Panc1 (cell line): ENCODE measurements at regions not wholly inside any gene's neighbourhood (a gene's known extent, or its start where the extent isn't known, plus 50 kb on each side); places are given as distances from the start of the nearest gene placed in this dataset.

Source experiments
- ATAC-seq: fragments of 200-7000 bp; cut with Tn5 transposase; 2 replicates; pipeline ENCODE4 v1.9.1; 2020; ENCODE audit warnings: mild to moderate bottlenecking, moderate library complexity
- BruUV-seq: library from RNA; stranded (reverse); fragments of 400-500 nt; replicated peaks from 2 replicates; lab custom pipeline; 2021; lab: Mats Ljungman, UMichigan
- CTCF ChIA-PET: fragments of 300-600 bp; sonication (Branson Sonifier 250); formaldehyde crosslinking; loops from one replicate; lab custom pipeline; 2022; ENCODE audit warnings: antibody characterized with exemption; lab: Charles Lee
- POLR2A ChIA-PET: fragments of 300-600 bp; sonication (Branson Sonifier 250); formaldehyde crosslinking; loops from one replicate; lab custom pipeline; 2022; ENCODE audit warnings: antibody characterized with exemption; lab: Charles Lee
- DNase-seq: peaks from one replicate; pipeline ENCODE4 v3.0.0-alpha.2; 2010; ENCODE audit warnings: low read depth, low spot score
- H3K27ac ChIP-seq: 2 replicates; pipeline ENCODE4 v1.5.1; 2011; ENCODE audit warnings: mild to moderate bottlenecking, low read length, inconsistent platforms
- H3K27me3 ChIP-seq: fragments of 200-500 bp; sonication (Bioruptor generic); 2 replicates; pipeline ENCODE4 v1.6.0; 2014; ENCODE audit warnings: low read length, inconsistent platforms; ENCODE audit not compliant: control insufficient read depth, insufficient read depth
- H3K36me3 ChIP-seq: fragments of 200-500 bp; sonication (Bioruptor generic); 2 replicates; pipeline ENCODE4 v1.5.1; 2014; ENCODE audit warnings: inconsistent platforms, mild to moderate bottlenecking, low read length, moderate library complexity; ENCODE audit not compliant: control insufficient read depth, insufficient read depth
- H3K4me1 ChIP-seq: 2 replicates; pipeline ENCODE4 v1.5.1; 2011; ENCODE audit warnings: inconsistent platforms, mild to moderate bottlenecking, low read length, moderate library complexity; ENCODE audit not compliant: control insufficient read depth, insufficient read depth
- H3K4me3 ChIP-seq, 2 experiments: 2 replicates each; pipeline ENCODE4 v1.5.1; 2011 to 2012; ENCODE audit warnings: low read depth in 2 of 2, low read length in 2 of 2, mild to moderate bottlenecking in 2 of 2, inconsistent platforms in 1 of 2, moderate library complexity in 1 of 2
- H3K9me3 ChIP-seq: fragments of 200-500 bp; sonication (Bioruptor generic); 2 replicates; pipeline ENCODE4 v1.5.1; 2014; ENCODE audit warnings: low read depth, mild to moderate bottlenecking, inconsistent platforms, low read length, moderate library complexity; ENCODE audit not compliant: control insufficient read depth, insufficient read depth
- POLR2AphosphoS5 ChIP-seq: IDR thresholded peaks from 2 replicates; pipeline ENCODE4 v1.6.1; 2012; ENCODE audit warnings: mild to moderate bottlenecking, low read depth, low read length, moderate library complexity
- SIN3A ChIP-seq: IDR thresholded peaks from 2 replicates; pipeline ENCODE4 v1.6.1; 2012; ENCODE audit warnings: low read depth, mild to moderate bottlenecking, low read length, moderate library complexity, borderline replicate concordance; ENCODE audit not compliant: insufficient read depth
- TCF7L2 ChIP-seq: IDR thresholded peaks from 2 replicates; pipeline ENCODE4 v1.6.1; 2011; ENCODE audit warnings: mild to moderate bottlenecking, low read depth, low read length, inconsistent platforms
- in situ Hi-C: cut with HindIII; loops from 2 replicates; pipeline ENCODE4 v1.10.0; 2016; ENCODE audit warnings: low sequenced_read_pairs, low pct_unique_long_range_greater_than_20kb
- intact Hi-C: fragments of 100-400 bp; cut with micrococcal nuclease; formaldehyde crosslinking; loops from one replicate; pipeline ENCODE4 v1.10.0; 2022; ENCODE audit not compliant: unreplicated experiment
- TF ChIP-seq, protein P1 (sequence below), 2 experiments: IDR thresholded peaks; 2 replicates each; pipeline ENCODE4 v1.6.1; 2011 to 2012; ENCODE audit warnings: low read depth in 2 of 2, control low read depth in 1 of 2, low read length in 1 of 2, mild to moderate bottlenecking in 1 of 2, moderate library complexity in 1 of 2; ENCODE audit not compliant: insufficient read depth in 1 of 2
- TF ChIP-seq, protein P2 (sequence below): fragments of 450-650 bp; IDR thresholded peaks from 2 replicates; pipeline ENCODE4 v1.5.1; 2017; ENCODE audit warnings: mild to moderate bottlenecking

DNA sequence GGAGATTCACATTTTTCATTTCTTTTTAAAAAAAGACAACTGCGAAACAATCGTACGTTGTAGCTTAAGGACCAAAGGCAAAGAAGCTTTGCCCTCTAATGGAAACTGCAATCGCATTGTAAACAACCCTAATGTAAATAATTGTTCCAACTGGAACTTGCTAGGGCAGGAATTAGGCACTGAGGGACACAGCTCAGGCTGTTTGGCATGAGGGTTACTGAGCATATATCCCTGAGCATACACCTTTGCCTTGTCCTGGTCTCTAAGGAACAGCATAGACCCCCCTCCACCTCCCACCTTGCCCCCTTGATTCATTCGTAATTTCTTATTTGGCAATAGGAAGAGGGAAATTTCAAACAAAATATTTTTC, 396.4 kb downstream of the LNPK start:
- no peak for ATAC-seq
- ChIA-PET CTCF (no interaction called here), POLR2A (no interaction called here)
- H3K9me3 ChIP-seq, result no peaks in the 10 kb centered on the region
- no TSS peak for BruUV-seq
- in situ Hi-C loops, result no loop called here
- no peaks in the 10 kb centered on the region for H3K36me3 ChIP-seq
- no peak for DNase-seq
- TF ChIP-seq POLR2AphosphoS5 (no peak), SIN3A (no peak)
- TF ChIP-seq, protein P1, sequence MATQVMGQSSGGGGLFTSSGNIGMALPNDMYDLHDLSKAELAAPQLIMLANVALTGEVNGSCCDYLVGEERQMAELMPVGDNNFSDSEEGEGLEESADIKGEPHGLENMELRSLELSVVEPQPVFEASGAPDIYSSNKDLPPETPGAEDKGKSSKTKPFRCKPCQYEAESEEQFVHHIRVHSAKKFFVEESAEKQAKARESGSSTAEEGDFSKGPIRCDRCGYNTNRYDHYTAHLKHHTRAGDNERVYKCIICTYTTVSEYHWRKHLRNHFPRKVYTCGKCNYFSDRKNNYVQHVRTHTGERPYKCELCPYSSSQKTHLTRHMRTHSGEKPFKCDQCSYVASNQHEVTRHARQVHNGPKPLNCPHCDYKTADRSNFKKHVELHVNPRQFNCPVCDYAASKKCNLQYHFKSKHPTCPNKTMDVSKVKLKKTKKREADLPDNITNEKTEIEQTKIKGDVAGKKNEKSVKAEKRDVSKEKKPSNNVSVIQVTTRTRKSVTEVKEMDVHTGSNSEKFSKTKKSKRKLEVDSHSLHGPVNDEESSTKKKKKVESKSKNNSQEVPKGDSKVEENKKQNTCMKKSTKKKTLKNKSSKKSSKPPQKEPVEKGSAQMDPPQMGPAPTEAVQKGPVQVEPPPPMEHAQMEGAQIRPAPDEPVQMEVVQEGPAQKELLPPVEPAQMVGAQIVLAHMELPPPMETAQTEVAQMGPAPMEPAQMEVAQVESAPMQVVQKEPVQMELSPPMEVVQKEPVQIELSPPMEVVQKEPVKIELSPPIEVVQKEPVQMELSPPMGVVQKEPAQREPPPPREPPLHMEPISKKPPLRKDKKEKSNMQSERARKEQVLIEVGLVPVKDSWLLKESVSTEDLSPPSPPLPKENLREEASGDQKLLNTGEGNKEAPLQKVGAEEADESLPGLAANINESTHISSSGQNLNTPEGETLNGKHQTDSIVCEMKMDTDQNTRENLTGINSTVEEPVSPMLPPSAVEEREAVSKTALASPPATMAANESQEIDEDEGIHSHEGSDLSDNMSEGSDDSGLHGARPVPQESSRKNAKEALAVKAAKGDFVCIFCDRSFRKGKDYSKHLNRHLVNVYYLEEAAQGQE (IDR thresholded peaks at IDR 0.05; ENCODE audit: insufficient read depth in 1 of 2, low read depth in 2 of 2, low read length in 1 of 2), result no peak
- no peak overlapping the region for H3K27ac ChIP-seq
- H3K27me3 ChIP-seq, result no peaks in the 10 kb centered on the region
- no peak overlapping the region for H3K4me3 ChIP-seq
- intact Hi-C loops, result no loop called here
- H3K4me1 ChIP-seq, result no peaks in the 10 kb centered on the region

DNA sequence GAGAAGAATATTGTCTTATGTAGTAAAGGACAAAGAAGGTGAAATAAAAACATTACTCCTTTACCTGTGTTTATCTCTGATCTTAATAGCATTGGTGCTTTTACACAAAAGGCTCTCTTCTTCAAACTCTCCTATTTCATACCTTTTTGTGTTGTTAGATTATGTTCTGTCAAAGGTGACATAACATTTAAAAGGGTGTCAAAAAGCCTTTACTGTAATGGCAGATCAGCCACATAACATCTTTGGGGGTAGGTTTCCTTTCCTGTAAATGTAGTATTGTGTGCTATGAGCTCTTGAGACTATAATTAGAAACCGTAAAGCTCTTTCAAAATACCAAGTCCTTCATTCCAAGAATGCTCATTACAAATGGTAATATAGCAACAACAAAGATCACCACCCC, 400.1 kb downstream of the LNPK start:
- CTCF ChIA-PET, result no interaction called here
- intact Hi-C loops, result no loop called here
- no TSS peak for BruUV-seq

More for the DNA sequence above, 400.1 kb downstream of the LNPK start:
- Histone ChIP-seq H3K27me3 (no peaks in the 10 kb centered on the region), H3K27ac (no peak overlapping the region), H3K9me3 (no peaks in the 10 kb centered on the region), H3K4me1 (no peaks in the 10 kb centered on the region), H3K4me3 (no peak overlapping the region), H3K36me3 (no peaks in the 10 kb centered on the region)
- POLR2A ChIA-PET, result no interaction called here
- DNase-seq (no peak), ATAC-seq (no peak)
- in situ Hi-C loops, result no loop called here
- TF ChIP-seq POLR2AphosphoS5 (no peak), SIN3A (no peak), TCF7L2 (no peak)
- TF ChIP-seq, protein P2, sequence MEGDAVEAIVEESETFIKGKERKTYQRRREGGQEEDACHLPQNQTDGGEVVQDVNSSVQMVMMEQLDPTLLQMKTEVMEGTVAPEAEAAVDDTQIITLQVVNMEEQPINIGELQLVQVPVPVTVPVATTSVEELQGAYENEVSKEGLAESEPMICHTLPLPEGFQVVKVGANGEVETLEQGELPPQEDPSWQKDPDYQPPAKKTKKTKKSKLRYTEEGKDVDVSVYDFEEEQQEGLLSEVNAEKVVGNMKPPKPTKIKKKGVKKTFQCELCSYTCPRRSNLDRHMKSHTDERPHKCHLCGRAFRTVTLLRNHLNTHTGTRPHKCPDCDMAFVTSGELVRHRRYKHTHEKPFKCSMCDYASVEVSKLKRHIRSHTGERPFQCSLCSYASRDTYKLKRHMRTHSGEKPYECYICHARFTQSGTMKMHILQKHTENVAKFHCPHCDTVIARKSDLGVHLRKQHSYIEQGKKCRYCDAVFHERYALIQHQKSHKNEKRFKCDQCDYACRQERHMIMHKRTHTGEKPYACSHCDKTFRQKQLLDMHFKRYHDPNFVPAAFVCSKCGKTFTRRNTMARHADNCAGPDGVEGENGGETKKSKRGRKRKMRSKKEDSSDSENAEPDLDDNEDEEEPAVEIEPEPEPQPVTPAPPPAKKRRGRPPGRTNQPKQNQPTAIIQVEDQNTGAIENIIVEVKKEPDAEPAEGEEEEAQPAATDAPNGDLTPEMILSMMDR, result no peak
- TF ChIP-seq, protein P1 (IDR thresholded peaks at IDR 0.05; ENCODE audit: insufficient read depth in 1 of 2, low read depth in 2 of 2, low read length in 1 of 2), result no peak
